HG03378 (cell line): ENCODE measurements at regions not wholly inside any gene's neighbourhood (a gene's known extent, or its start where the extent isn't known, plus 50 kb on each side); places are given as distances from the start of the nearest gene placed in this dataset.
"Not testable (repeated sequence)": the region's sequence is repeated elsewhere in the genome, so short reads cannot be mapped to it uniquely, and the experiment has no call there.

Source experiments
- ATAC-seq: cut with Tn5 transposase; IDR thresholded peaks from one replicate; pipeline ENCODE4 v1.9.1; 2021; ENCODE audit warnings: mild to moderate bottlenecking, moderate library complexity; ENCODE audit not compliant: unreplicated experiment

GRCh38 chr4:29908276-29908675, 811.9 kb upstream of the PCDH7 start:
- ATAC-seq: no peak

GRCh38 chr4:29927895-29928294, 792.3 kb upstream of the PCDH7 start:
- no peak for ATAC-seq

- ATAC-seq: no peak
These were observed 771.7 kb upstream of the PCDH7 start for GRCh38 chr4:29948451-29948850.

GRCh38 chr4:29948858-29949257, 771.3 kb upstream of the PCDH7 start:
- no peak for ATAC-seq

- ATAC-seq: no peak
These were observed 753.8 kb upstream of the PCDH7 start for GRCh38 chr4:29966386-29966785.

GRCh38 chr4:29970626-29971025, 749.5 kb upstream of the PCDH7 start:
- ATAC-seq: no peak

- ATAC-seq: no peak
These were observed 748.0 kb upstream of the PCDH7 start for GRCh38 chr4:29972121-29972520.

GRCh38 chr4:29983890-29984289, 736.3 kb upstream of the PCDH7 start:
- no peak for ATAC-seq

- no peak for ATAC-seq
These were observed 718.5 kb upstream of the PCDH7 start for GRCh38 chr4:30001628-30002027.

- ATAC-seq: no peak
These were observed 717.8 kb upstream of the PCDH7 start for GRCh38 chr4:30002341-30002740.

- no peak for ATAC-seq
These were observed 714.2 kb upstream of the PCDH7 start for GRCh38 chr4:30005995-30006394.

- ATAC-seq: no peak
These were observed 695.6 kb upstream of the PCDH7 start for GRCh38 chr4:30024526-30024925.

GRCh38 chr4:30028826-30029225, 691.3 kb upstream of the PCDH7 start:
- no peak for ATAC-seq

- ATAC-seq: no peak
These were observed 664.0 kb upstream of the PCDH7 start for GRCh38 chr4:30056016-30056766.

- no peak for ATAC-seq
These were observed 651.9 kb upstream of the PCDH7 start for GRCh38 chr4:30068234-30068633.

GRCh38 chr4:30073011-30073710, 647.0 kb upstream of the PCDH7 start:
- no peak for ATAC-seq

GRCh38 chr4:30092420-30093128, 627.6 kb upstream of the PCDH7 start:
- not testable (repeated sequence) for ATAC-seq

- ATAC-seq: no peak
These were observed 625.3 kb upstream of the PCDH7 start for GRCh38 chr4:30094887-30095286.

- ATAC-seq: no peak
These were observed 616.7 kb upstream of the PCDH7 start for GRCh38 chr4:30103455-30103854.

GRCh38 chr4:30116401-30116800, 603.8 kb upstream of the PCDH7 start:
- no peak for ATAC-seq

GRCh38 chr4:30117433-30117832, 602.7 kb upstream of the PCDH7 start:
- no peak for ATAC-seq

- ATAC-seq: no peak
These were observed 597.5 kb upstream of the PCDH7 start for GRCh38 chr4:30122711-30123110.
